ENCODE measurements at regions not wholly inside any gene's neighbourhood (a gene's known extent, or its start where the extent isn't known, plus 50 kb on each side); places are given as distances from the start of the nearest gene placed in this dataset.

- Histone ChIP-seq H3K4me1 (ENCODE audit: insufficient read depth, low read length, severe bottlenecking) (no peaks in the 10 kb centered on the region), H3K27me3 (ENCODE audit: insufficient read depth, low read length) (no peaks in the 10 kb centered on the region), H3K9me3 (ENCODE audit: low read length) (no peaks in the 10 kb centered on the region), H3K36me3 (ENCODE audit: insufficient read depth, low read length) (no peaks in the 10 kb centered on the region), H3K79me2 (ENCODE audit: insufficient read depth, low read length) (no peaks in the 10 kb centered on the region), H2AFZ (ENCODE audit: low read length) (no peak overlapping the region), H3K27ac (ENCODE audit: low read depth, low read length, poor library complexity, severe bottlenecking) (no peak overlapping the region), H3K4me2 (ENCODE audit: low read length) (no peak overlapping the region), H3F3A (ENCODE audit: insufficient read depth, low read length) (no peaks in the 10 kb centered on the region), H3K4me3 (ENCODE audit: low read depth, low read length, poor library complexity, severe bottlenecking) (no peak overlapping the region), H3K9ac (ENCODE audit: low read length) (no peak overlapping the region), H3K9me2 (ENCODE audit: low read depth, low read length) (no peaks in the 10 kb centered on the region), H4K20me1 (ENCODE audit: insufficient read depth, low read length) (no peaks in the 10 kb centered on the region)
- TF ChIP-seq EZH2 (IDR thresholded peaks at IDR 0.05; ENCODE audit: borderline replicate concordance, low read length), result no peak
- TF ChIP-seq CTCF (IDR thresholded peaks at IDR 0.05; ENCODE audit: low read length), result no peak
Measured at GRCh38 chr4:31041853-31042252, 321.7 kb downstream of the PCDH7 start.

GRCh38 chr4:31043382-31044062, 323.4 kb downstream of the PCDH7 start:
- H3K9me3 ChIP-seq (ENCODE audit: low read length), result no peaks in the 10 kb centered on the region
- no peaks in the 10 kb centered on the region for H3F3A ChIP-seq (ENCODE audit: insufficient read depth, low read length)
- H2AFZ ChIP-seq (ENCODE audit: low read length), result no peak overlapping the region
- no peaks in the 10 kb centered on the region for H4K20me1 ChIP-seq (ENCODE audit: insufficient read depth, low read length)
- H3K4me3 ChIP-seq (ENCODE audit: low read depth, low read length, poor library complexity, severe bottlenecking), result no peak overlapping the region
- no peaks in the 10 kb centered on the region for H3K4me1 ChIP-seq (ENCODE audit: insufficient read depth, low read length, severe bottlenecking)
- no peak overlapping the region for H3K27ac ChIP-seq (ENCODE audit: low read depth, low read length, poor library complexity, severe bottlenecking)
- H3K27me3 ChIP-seq (ENCODE audit: insufficient read depth, low read length), result no peaks in the 10 kb centered on the region
- H3K79me2 ChIP-seq (ENCODE audit: insufficient read depth, low read length), result no peaks in the 10 kb centered on the region
- TF ChIP-seq CTCF (IDR thresholded peaks at IDR 0.05; ENCODE audit: low read length) (no peak), EZH2 (IDR thresholded peaks at IDR 0.05; ENCODE audit: borderline replicate concordance, low read length) (no peak)
- H3K36me3 ChIP-seq (ENCODE audit: insufficient read depth, low read length), result no peaks in the 10 kb centered on the region
- no peak overlapping the region for H3K4me2 ChIP-seq (ENCODE audit: low read length)
- no peak overlapping the region for H3K9ac ChIP-seq (ENCODE audit: low read length)
- H3K9me2 ChIP-seq (ENCODE audit: low read depth, low read length), result no peaks in the 10 kb centered on the region

- Histone ChIP-seq H3K4me2 (ENCODE audit: low read length) (no peak overlapping the region), H3K27ac (ENCODE audit: low read depth, low read length, poor library complexity, severe bottlenecking) (no peak overlapping the region), H3K4me1 (ENCODE audit: insufficient read depth, low read length, severe bottlenecking) (no peaks in the 10 kb centered on the region), H4K20me1 (ENCODE audit: insufficient read depth, low read length) (no peaks in the 10 kb centered on the region), H3K79me2 (ENCODE audit: insufficient read depth, low read length) (no peaks in the 10 kb centered on the region), H2AFZ (ENCODE audit: low read length) (no peak overlapping the region), H3K4me3 (ENCODE audit: low read depth, low read length, poor library complexity, severe bottlenecking) (no peak overlapping the region), H3K36me3 (ENCODE audit: insufficient read depth, low read length) (no peaks in the 10 kb centered on the region), H3F3A (ENCODE audit: insufficient read depth, low read length) (no peaks in the 10 kb centered on the region), H3K9me2 (ENCODE audit: low read depth, low read length) (no peaks in the 10 kb centered on the region), H3K27me3 (ENCODE audit: insufficient read depth, low read length) (no peaks in the 10 kb centered on the region), H3K9me3 (ENCODE audit: low read length) (no peaks in the 10 kb centered on the region), H3K9ac (ENCODE audit: low read length) (no peak overlapping the region)
- TF ChIP-seq EZH2 (IDR thresholded peaks at IDR 0.05; ENCODE audit: borderline replicate concordance, low read length) (no peak), CTCF (IDR thresholded peaks at IDR 0.05; ENCODE audit: low read length) (no peak)
Measured at GRCh38 chr4:31045151-31045550, 325.0 kb downstream of the PCDH7 start.

Data from OCI-LY1 (cell line).